Mesendoderm (in vitro differentiated cells): ENCODE measurements at regions not wholly inside any gene's neighbourhood (a gene's known extent, or its start where the extent isn't known, plus 50 kb on each side); places are given as distances from the start of the nearest gene placed in this dataset.
A peak's percentile ranks its signal among the peaks of the same experiment; 100 is the strongest.

Experiments used
- DNase-seq: peaks from one replicate; pipeline ENCODE4 v3.0.0; 2013
- H2AK5ac ChIP-seq: 2 replicates; pipeline ENCODE4 v1.6.1; 2013; ENCODE audit warnings: low read length, inconsistent platforms
- H2BK120ac ChIP-seq: 2 replicates; pipeline ENCODE4 v1.6.1; 2013; ENCODE audit warnings: low read depth, mild to moderate bottlenecking, low read length, moderate library complexity, mixed read lengths
- H2BK15ac ChIP-seq: replicated peaks from 2 replicates; pipeline ENCODE4 v1.6.1; 2013; ENCODE audit warnings: low read depth, mild to moderate bottlenecking, moderate library complexity
- H2BK5ac ChIP-seq: 2 replicates; pipeline ENCODE4 v1.6.1; 2013; ENCODE audit warnings: low read length, inconsistent platforms
- H3K18ac ChIP-seq: 2 replicates; pipeline ENCODE4 v1.6.1; 2013; ENCODE audit warnings: mild to moderate bottlenecking, low read length, mixed read lengths
- H3K23ac ChIP-seq: one replicate; pipeline ENCODE4 v1.6.1; 2013; ENCODE audit warnings: low read length
- H3K27ac ChIP-seq: 2 replicates; pipeline ENCODE4 v1.5.1; 2013; ENCODE audit warnings: low read depth, mild to moderate bottlenecking, inconsistent platforms, low read length, moderate library complexity
- H3K27me3 ChIP-seq: 2 replicates; pipeline ENCODE4 v1.6.1; 2013; ENCODE audit warnings: low read length, control low read depth, mild to moderate bottlenecking, inconsistent platforms; ENCODE audit not compliant: insufficient read depth, poor library complexity
- H3K36me3 ChIP-seq: 2 replicates; pipeline ENCODE4 v1.6.1; 2013; ENCODE audit warnings: low read length, inconsistent platforms; ENCODE audit not compliant: control insufficient read depth, insufficient read depth
- H3K4ac ChIP-seq: one replicate; pipeline ENCODE4 v1.6.1; 2013; ENCODE audit warnings: low read depth, mild to moderate bottlenecking, low read length, moderate library complexity
- H3K4me1 ChIP-seq: 2 replicates; pipeline ENCODE4 v1.6.1; 2013; ENCODE audit warnings: low read depth, low read length, inconsistent platforms; ENCODE audit not compliant: control insufficient read depth
- H3K4me2 ChIP-seq: 2 replicates; pipeline ENCODE4 v1.6.1; 2013; ENCODE audit warnings: low read length
- H3K4me3 ChIP-seq: 2 replicates; pipeline ENCODE4 v1.5.1; 2013; ENCODE audit warnings: mild to moderate bottlenecking, low read length
- H3K56ac ChIP-seq: one replicate; pipeline ENCODE4 v1.6.1; 2013; ENCODE audit warnings: low read length
- H3K79me1 ChIP-seq: 2 replicates; pipeline ENCODE4 v1.6.1; 2013; ENCODE audit warnings: low read length, inconsistent platforms
- H3K79me2 ChIP-seq: 2 replicates; pipeline ENCODE4 v1.6.1; 2013; ENCODE audit warnings: mild to moderate bottlenecking, low read length; ENCODE audit not compliant: control insufficient read depth, insufficient read depth
- H3K9ac ChIP-seq: 2 replicates; pipeline ENCODE4 v1.6.1; 2013; ENCODE audit warnings: low read length, inconsistent platforms
- H4K5ac ChIP-seq: one replicate; pipeline ENCODE4 v1.6.1; 2013; ENCODE audit warnings: low read length
- H4K8ac ChIP-seq: one replicate; pipeline ENCODE4 v1.6.1; 2013; ENCODE audit warnings: low read depth, mild to moderate bottlenecking, control low read depth, low read length, moderate library complexity
- WGBS: extraction: QIAGEN DNeasy Blood & Tissue Kit; methylation state at CpG from one replicate; pipeline ENCODE4 v1.1.7; 2013; ENCODE audit warnings: low lambda C conversion rate, missing lambda C conversion rate; ENCODE audit not compliant: insufficient coverage; ENCODE audit errors: extremely low coverage; 5-methylcytosine and 5-hydroxymethylcytosine counted together

GRCh38 chr12:126198966-126199692 is 1133.9 kb downstream of the AACS start:
- Histone ChIP-seq H3K56ac (no peak overlapping the region), H3K27me3 (no peaks in the 10 kb centered on the region), H3K4ac (no peak overlapping the region), H3K36me3 (no peaks in the 10 kb centered on the region), H3K4me3 (no peak overlapping the region), H3K4me1 (peaks cover 1% of the 10 kb centered on the region), H4K5ac (no peak overlapping the region), H4K8ac (no peak overlapping the region), H3K23ac (no peak overlapping the region), H3K18ac (no peak overlapping the region), H3K4me2 (no peak overlapping the region), H2BK15ac (no peak overlapping the region), H3K9ac (no peak overlapping the region), H3K27ac (no peak overlapping the region), H3K79me2 (no peaks in the 10 kb centered on the region), H2BK120ac (no peak overlapping the region), H2BK5ac (no peak overlapping the region), H3K79me1 (no peaks in the 10 kb centered on the region), H2AK5ac (no peak overlapping the region)
- no CpG with 5 or more reads among the region's 6 CpGs for whole genome bisulfite sequencing
- no peak for DNase-seq

GRCh38 chr12:126201981-126202537 is 1136.8 kb downstream of the AACS start:
- Histone ChIP-seq H3K36me3 (no peaks in the 10 kb centered on the region), H4K5ac (no peak overlapping the region)
- no CpG with 5 or more reads among the region's 3 CpGs for WGBS

GRCh38 chr12:126204326-126204725 is 1139.1 kb downstream of the AACS start:
- no peak overlapping the region for H3K56ac ChIP-seq
- peaks cover 4% of the 10 kb centered on the region for H3K4me1 ChIP-seq
- no peak overlapping the region for H2BK5ac ChIP-seq
- H3K27me3 ChIP-seq = no peaks in the 10 kb centered on the region
- H2BK120ac ChIP-seq = no peak overlapping the region
- no peak overlapping the region for H3K4me3 ChIP-seq
- H3K4me2 ChIP-seq = no peak overlapping the region
- H3K79me1 ChIP-seq = no peaks in the 10 kb centered on the region
- no peak overlapping the region for H3K18ac ChIP-seq
- H4K5ac ChIP-seq = no peak overlapping the region
- H3K79me2 ChIP-seq = no peaks in the 10 kb centered on the region
- H2BK15ac ChIP-seq = no peak overlapping the region
- no peaks in the 10 kb centered on the region for H3K36me3 ChIP-seq
- H3K27ac ChIP-seq = no peak overlapping the region
- H4K8ac ChIP-seq = no peak overlapping the region
- no peak overlapping the region for H3K9ac ChIP-seq
- no peak overlapping the region for H3K4ac ChIP-seq
- no peak overlapping the region for H2AK5ac ChIP-seq
- no peak overlapping the region for H3K23ac ChIP-seq
- WGBS = no CpG with 5 or more reads among the region's 3 CpGs
- no peak for DNase-seq

More at GRCh38 chr12:126201981-126202537, 1136.8 kb downstream of the AACS start:
- Histone ChIP-seq H2BK120ac (no peak overlapping the region), H2BK15ac (no peak overlapping the region), H3K4ac (no peak overlapping the region), H2AK5ac (no peak overlapping the region), H3K27ac (no peak overlapping the region), H3K56ac (no peak overlapping the region), H3K18ac (no peak overlapping the region), H3K79me2 (no peaks in the 10 kb centered on the region), H3K27me3 (no peaks in the 10 kb centered on the region), H4K8ac (no peak overlapping the region), H3K4me2 (no peak overlapping the region), H3K9ac (no peak overlapping the region), H3K23ac (no peak overlapping the region), H3K4me3 (no peak overlapping the region), H3K4me1 (peaks cover 4% of the 10 kb centered on the region), H2BK5ac (no peak overlapping the region), H3K79me1 (no peaks in the 10 kb centered on the region)
- peak; percentile 79 for DNase-seq

- Histone ChIP-seq H2BK5ac (peak overlapping the region; percentile 1), H3K27ac (no peak overlapping the region), H3K4ac (no peak overlapping the region), H3K9ac (no peak overlapping the region), H2AK5ac (no peak overlapping the region), H3K4me3 (no peak overlapping the region), H3K36me3 (no peaks in the 10 kb centered on the region), H3K4me1 (peaks cover 5% of the 10 kb centered on the region), H4K8ac (no peak overlapping the region), H3K4me2 (no peak overlapping the region), H3K79me1 (no peaks in the 10 kb centered on the region), H3K23ac (no peak overlapping the region), H4K5ac (no peak overlapping the region), H2BK120ac (no peak overlapping the region), H3K27me3 (no peaks in the 10 kb centered on the region), H3K56ac (no peak overlapping the region), H3K79me2 (no peaks in the 10 kb centered on the region), H3K18ac (no peak overlapping the region), H2BK15ac (no peak overlapping the region)
- WGBS = no CpG with 5 or more reads among the region's 4 CpGs
- DNase-seq = peak; percentile 73
Measured at GRCh38 chr12:126210026-126210425, 1144.8 kb downstream of the AACS start.

- Histone ChIP-seq H3K56ac (no peak overlapping the region), H3K4ac (no peak overlapping the region), H2BK5ac (no peak overlapping the region), H3K18ac (no peak overlapping the region), H4K5ac (no peak overlapping the region), H2BK120ac (no peak overlapping the region), H3K79me2 (no peaks in the 10 kb centered on the region), H3K27ac (no peak overlapping the region), H2AK5ac (no peak overlapping the region), H3K27me3 (no peaks in the 10 kb centered on the region), H3K79me1 (no peaks in the 10 kb centered on the region), H3K36me3 (no peaks in the 10 kb centered on the region), H3K9ac (no peak overlapping the region), H3K4me3 (no peak overlapping the region), H4K8ac (no peak overlapping the region), H3K23ac (no peak overlapping the region), H3K4me1 (peaks cover 5% of the 10 kb centered on the region), H2BK15ac (no peak overlapping the region), H3K4me2 (no peak overlapping the region)
- no CpG with 5 or more reads among the region's 3 CpGs for WGBS
- no peak for DNase-seq
Measured at GRCh38 chr12:126210448-126210847, 1145.2 kb downstream of the AACS start.
